ENCODE measurements at regions not wholly inside any gene's neighbourhood (a gene's known extent, or its start where the extent isn't known, plus 50 kb on each side); places are given as distances from the start of the nearest gene placed in this dataset.

- no peak for TF ChIP-seq CTCF (conservative IDR thresholded peaks at IDR 0.05)
- no peak for TF ChIP-seq ZFX (IDR thresholded peaks at IDR 0.05)
These were observed 147.3 kb downstream of the ZFP36L2 start for GRCh38 chr2:43078781-43079755.
